Progenitor cell of endocrine pancreas (in vitro differentiated cells): ENCODE measurements at regions not wholly inside any gene's neighbourhood (a gene's known extent, or its start where the extent isn't known, plus 50 kb on each side); places are given as distances from the start of the nearest gene placed in this dataset.

Experiments used
- DNase-seq: peaks from one replicate; pipeline ENCODE4 v3.0.0; 2021; ENCODE audit warnings: low spot score; ENCODE audit not compliant: unreplicated experiment
- H3K27ac Mint-ChIP-seq: 2 replicates; pipeline ENCODE4 v1.8.0; 2021; ENCODE audit warnings: mild to moderate bottlenecking, moderate library complexity, mixed read lengths
- H3K27me3 Mint-ChIP-seq: 2 replicates; pipeline ENCODE4 v1.8.0; 2021; ENCODE audit warnings: mixed read lengths
- H3K36me3 Mint-ChIP-seq: 2 replicates; pipeline ENCODE4 v1.8.0; 2022; ENCODE audit warnings: mixed read lengths; ENCODE audit not compliant: insufficient read depth
- H3K4me1 Mint-ChIP-seq: 2 replicates; pipeline ENCODE4 v1.8.0; 2021; ENCODE audit warnings: low read depth, mixed read lengths
- H3K4me3 Mint-ChIP-seq: 2 replicates; pipeline ENCODE4 v1.8.0; 2021; ENCODE audit warnings: low read depth, mild to moderate bottlenecking, moderate library complexity, mixed read lengths
- H3K9me3 Mint-ChIP-seq: 2 replicates; pipeline ENCODE4 v1.8.0; 2021; ENCODE audit warnings: low read depth, mixed read lengths
- CTCF ChIP-seq: fragments of 200-600 bp; sonication (generic); IDR thresholded peaks from one replicate; pipeline ENCODE4 v1.5.0; 2021; ENCODE audit warnings: antibody characterized with exemption, mild to moderate bottlenecking; ENCODE audit not compliant: unreplicated experiment

- no peak for TF ChIP-seq CTCF
- Mint-ChIP-seq H3K4me1 (peaks cover 9% of the 10 kb centered on the region), H3K27me3 (peaks cover 8% of the 10 kb centered on the region), H3K27ac (no peak overlapping the region), H3K36me3 (no peaks in the 10 kb centered on the region), H3K4me3 (no peak overlapping the region), H3K9me3 (no peaks in the 10 kb centered on the region)
- DNase-seq: no peak
Observed at GRCh38 chr13:91169321-91170050, 178.0 kb upstream of the MIR17HG start.

GRCh38 chr13:91172160-91172559 lies 175.3 kb upstream of the MIR17HG start:
- Mint-ChIP-seq H3K9me3 (no peaks in the 10 kb centered on the region), H3K27me3 (peaks cover 22% of the 10 kb centered on the region), H3K4me3 (no peak overlapping the region)

GRCh38 chr13:91174886-91175501 lies 172.5 kb upstream of the MIR17HG start:
- Mint-ChIP-seq H3K9me3 (no peaks in the 10 kb centered on the region), H3K4me3 (peak overlapping the region; percentile 74), H3K4me1 (peaks cover 6% of the 10 kb centered on the region), H3K27ac (peak overlapping the region; percentile 86), H3K27me3 (peaks cover 22% of the 10 kb centered on the region), H3K36me3 (no peaks in the 10 kb centered on the region)
- TF ChIP-seq CTCF: no peak
- DNase-seq: peak; percentile 12

More at GRCh38 chr13:91172160-91172559, 175.3 kb upstream of the MIR17HG start:
- no peak for DNase-seq
- Mint-ChIP-seq H3K27ac (no peak overlapping the region), H3K4me1 (peaks cover 15% of the 10 kb centered on the region), H3K36me3 (no peaks in the 10 kb centered on the region)
- TF ChIP-seq CTCF: no peak

GRCh38 chr13:91178099-91178498 lies 169.4 kb upstream of the MIR17HG start:
- H3K4me1 Mint-ChIP-seq: peaks cover 10% of the 10 kb centered on the region
- TF ChIP-seq CTCF: no peak
- H3K9me3 Mint-ChIP-seq: no peaks in the 10 kb centered on the region
- no peak for DNase-seq
- no peak overlapping the region for H3K27ac Mint-ChIP-seq
- peaks cover 22% of the 10 kb centered on the region for H3K27me3 Mint-ChIP-seq
- no peak overlapping the region for H3K4me3 Mint-ChIP-seq
- no peaks in the 10 kb centered on the region for H3K36me3 Mint-ChIP-seq

GRCh38 chr13:91181892-91182291 lies 165.6 kb upstream of the MIR17HG start:
- Mint-ChIP-seq H3K27me3 (no peaks in the 10 kb centered on the region), H3K27ac (no peak overlapping the region), H3K9me3 (no peaks in the 10 kb centered on the region), H3K36me3 (no peaks in the 10 kb centered on the region), H3K4me1 (peaks cover 11% of the 10 kb centered on the region), H3K4me3 (no peak overlapping the region)
- no peak for TF ChIP-seq CTCF
- no peak for DNase-seq
